ENCODE measurements at regions not wholly inside any gene's neighbourhood (a gene's known extent, or its start where the extent isn't known, plus 50 kb on each side); places are given as distances from the start of the nearest gene placed in this dataset.

- DNase-seq, result no peak
Measured at GRCh38 chr10:126787201-126787600, 116.7 kb upstream of the C10orf90 start.

GRCh38 chr10:126795318-126795717 is 109.9 kb upstream of the DOCK1 start:
- no peak for DNase-seq

- DNase-seq, result no peak
Measured at GRCh38 chr10:126798649-126799048, 106.6 kb upstream of the DOCK1 start.

- no peak for DNase-seq
Measured at GRCh38 chr10:126803394-126803793, 101.8 kb upstream of the DOCK1 start.

GRCh38 chr10:126804396-126804795 is 100.8 kb upstream of the DOCK1 start:
- no peak for DNase-seq

- no peak for DNase-seq
Measured at GRCh38 chr10:126806498-126806897, 98.7 kb upstream of the DOCK1 start.

GRCh38 chr10:126806991-126807702 is 98.1 kb upstream of the DOCK1 start:
- DNase-seq, result no peak

- no peak for DNase-seq
Measured at GRCh38 chr10:126808103-126808502, 97.1 kb upstream of the DOCK1 start.

GRCh38 chr10:126813432-126813831 is 91.8 kb upstream of the DOCK1 start:
- no peak for DNase-seq

- no peak for DNase-seq
Measured at GRCh38 chr10:126833542-126833941, 71.7 kb upstream of the DOCK1 start.

GRCh38 chr10:126836009-126836408 is 69.2 kb upstream of the DOCK1 start:
- DNase-seq, result no peak

- DNase-seq, result peak; percentile 15 to 44
Measured at GRCh38 chr10:126838316-126838715, 66.9 kb upstream of the DOCK1 start.

GRCh38 chr10:126839094-126839761 is 66.0 kb upstream of the DOCK1 start:
- peak; percentile 61 to 66 for DNase-seq

- DNase-seq, result no peak
Measured at GRCh38 chr10:126840576-126841135, 64.6 kb upstream of the DOCK1 start.

GRCh38 chr10:126841341-126841895 is 63.8 kb upstream of the DOCK1 start:
- no peak for DNase-seq

GRCh38 chr10:126842356-126842755 is 62.9 kb upstream of the DOCK1 start:
- DNase-seq, result no peak

GRCh38 chr10:126842836-126843235 is 62.4 kb upstream of the DOCK1 start:
- no peak for DNase-seq

- DNase-seq, result no peak
Measured at GRCh38 chr10:126843299-126843934, 61.8 kb upstream of the DOCK1 start.

GRCh38 chr10:126844406-126844805 is 60.8 kb upstream of the DOCK1 start:
- DNase-seq, result no peak

- no peak for DNase-seq
Measured at GRCh38 chr10:126846469-126846868, 58.8 kb upstream of the DOCK1 start.

GRCh38 chr10:126846959-126847358 is 58.3 kb upstream of the DOCK1 start:
- no peak for DNase-seq

- DNase-seq, result no peak
Measured at GRCh38 chr10:126847666-126848065, 57.6 kb upstream of the DOCK1 start.

- DNase-seq, result no peak
Measured at GRCh38 chr10:126849646-126850045, 55.6 kb upstream of the DOCK1 start.
